HG03442 (cell line): ENCODE measurements at regions not wholly inside any gene's neighbourhood (a gene's known extent, or its start where the extent isn't known, plus 50 kb on each side); places are given as distances from the start of the nearest gene placed in this dataset.

ENCODE experiments used
- ATAC-seq: cut with Tn5 transposase; IDR thresholded peaks from one replicate; pipeline ENCODE4 v1.9.1; 2021; ENCODE audit warnings: mild to moderate bottlenecking, moderate library complexity; ENCODE audit not compliant: unreplicated experiment

GRCh38 chr2:226247289-226248275, 552.0 kb downstream of the IRS1 start:
- ATAC-seq, result no peak

- no peak for ATAC-seq
Measured at GRCh38 chr2:226234187-226234586, 565.4 kb downstream of the IRS1 start.

DNA sequence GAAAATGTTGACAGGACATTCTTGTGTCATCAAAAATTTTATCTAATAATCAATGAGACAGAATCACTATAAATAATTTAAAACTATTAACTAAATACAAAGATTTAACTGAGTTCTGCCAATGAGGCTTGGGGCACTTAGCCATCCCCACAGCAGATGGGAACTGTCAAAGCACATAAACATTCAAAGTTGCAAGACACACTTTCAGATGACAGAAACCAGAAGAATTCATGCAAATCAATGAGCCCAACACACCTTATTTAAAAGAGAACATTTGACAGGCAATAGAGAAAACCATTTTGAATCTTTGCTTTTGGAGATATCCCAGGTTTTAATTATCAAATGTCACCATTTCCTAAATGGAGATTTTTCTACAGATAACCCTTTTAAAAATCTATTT, 566.2 kb downstream of the IRS1 start:
- no peak for ATAC-seq

DNA sequence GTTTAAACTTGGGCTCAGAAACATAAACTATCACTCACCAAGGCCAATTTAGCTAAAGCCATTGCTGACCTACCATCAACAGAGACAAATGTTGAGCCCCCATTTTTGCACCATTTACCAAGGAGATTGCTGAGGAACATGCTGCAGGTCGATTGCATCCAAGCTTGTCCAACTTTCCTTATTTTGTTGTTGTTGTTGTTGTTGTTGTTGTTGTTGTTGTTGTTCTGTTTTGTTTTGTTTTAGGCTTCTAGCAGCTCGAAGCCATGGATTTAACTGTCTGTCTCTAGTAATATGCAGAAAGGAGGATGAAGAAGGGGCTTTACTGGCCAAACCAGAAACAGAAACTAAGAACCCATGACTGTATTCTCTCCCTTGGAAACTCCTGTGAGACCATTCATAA, 571.5 kb downstream of the IRS1 start:
- ATAC-seq, result no peak

- no peak for ATAC-seq
Measured at GRCh38 chr2:226227341-226227740, 572.3 kb downstream of the IRS1 start.

- ATAC-seq, result no peak
Measured at GRCh38 chr2:226223704-226224103, 575.9 kb downstream of the IRS1 start.

DNA sequence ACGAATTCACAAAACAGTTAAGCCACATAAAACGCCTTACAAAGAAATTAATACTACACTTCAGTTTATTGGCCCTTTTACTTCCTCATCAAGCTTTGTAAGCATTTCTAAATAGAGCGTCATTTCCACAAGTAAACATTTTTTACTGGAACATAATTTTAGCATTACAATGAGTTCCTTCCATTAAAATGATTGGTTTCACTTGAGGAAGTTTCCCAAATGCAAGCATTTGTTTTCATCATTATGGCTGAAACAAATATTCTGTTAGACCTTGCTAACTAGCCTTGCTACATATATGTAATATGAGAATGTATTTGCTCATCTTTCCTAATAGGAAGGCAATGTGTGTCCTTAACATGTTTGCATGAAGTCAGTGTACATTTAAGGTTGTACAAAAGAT, 579.1 kb downstream of the IRS1 start:
- no peak for ATAC-seq

DNA sequence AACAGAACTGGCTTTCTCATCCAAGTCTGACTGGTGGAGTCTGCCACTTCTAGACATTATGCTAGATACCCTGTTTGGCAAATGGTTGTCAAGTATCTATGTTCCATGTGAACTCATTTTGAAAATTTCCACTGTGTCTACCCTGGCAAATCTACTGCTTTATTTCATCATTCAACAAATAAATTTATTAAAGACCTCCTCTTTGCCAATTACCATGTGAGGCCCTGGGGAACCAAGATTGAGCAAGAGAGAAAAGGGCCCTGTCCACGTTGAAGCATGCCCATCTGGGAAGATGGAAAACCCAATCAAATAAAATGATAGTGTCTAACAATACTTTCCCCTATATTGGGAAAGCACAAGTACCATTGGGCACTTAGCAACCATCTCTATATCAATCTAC, 582.4 kb downstream of the IRS1 start:
- ATAC-seq, result no peak

- ATAC-seq, result no peak
Measured at GRCh38 chr2:226216575-226216974, 583.0 kb downstream of the IRS1 start.

- ATAC-seq, result peak; percentile 95
Measured at GRCh38 chr2:226215902-226216503, 583.6 kb downstream of the IRS1 start.

DNA sequence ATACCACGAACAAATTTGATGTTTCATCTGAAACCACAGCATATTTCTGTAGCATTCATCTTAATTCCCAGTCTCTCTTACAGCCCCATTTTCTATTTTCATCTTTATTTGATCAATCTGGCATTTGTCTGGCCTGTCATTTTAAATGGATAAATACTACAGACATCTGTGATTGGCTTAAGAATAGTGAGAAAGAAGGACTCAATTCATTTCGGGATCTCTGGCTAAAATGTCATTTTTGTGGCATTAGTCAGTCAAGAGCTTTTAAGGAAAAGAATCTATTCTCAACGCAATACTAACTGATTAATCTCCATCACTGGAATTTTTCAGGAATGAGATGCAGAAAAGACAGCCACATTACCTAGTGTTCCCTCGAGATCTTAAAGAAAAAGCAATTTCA, 585.9 kb downstream of the IRS1 start:
- no peak for ATAC-seq

GRCh38 chr2:226211439-226211838, 588.2 kb downstream of the IRS1 start:
- ATAC-seq, result no peak

DNA sequence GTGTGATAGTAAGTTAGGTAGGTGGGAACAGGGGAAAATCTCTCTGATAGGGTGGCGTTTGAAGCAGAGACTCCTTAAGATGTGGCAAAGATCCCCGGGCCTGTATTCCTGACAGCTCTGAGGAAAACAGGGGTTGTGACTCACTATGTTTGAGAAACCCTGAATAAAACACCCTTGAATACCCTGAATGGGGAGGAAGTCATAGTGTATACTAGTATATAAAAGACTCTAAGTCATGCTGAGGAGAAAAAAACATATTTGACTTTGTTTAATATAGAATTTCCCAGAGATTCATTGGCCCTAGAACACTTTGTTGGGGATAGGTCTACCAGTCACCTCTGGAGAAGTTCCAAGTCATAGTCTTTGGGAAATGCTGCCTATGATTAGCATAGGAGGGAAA, 590.9 kb downstream of the IRS1 start:
- no peak for ATAC-seq

DNA sequence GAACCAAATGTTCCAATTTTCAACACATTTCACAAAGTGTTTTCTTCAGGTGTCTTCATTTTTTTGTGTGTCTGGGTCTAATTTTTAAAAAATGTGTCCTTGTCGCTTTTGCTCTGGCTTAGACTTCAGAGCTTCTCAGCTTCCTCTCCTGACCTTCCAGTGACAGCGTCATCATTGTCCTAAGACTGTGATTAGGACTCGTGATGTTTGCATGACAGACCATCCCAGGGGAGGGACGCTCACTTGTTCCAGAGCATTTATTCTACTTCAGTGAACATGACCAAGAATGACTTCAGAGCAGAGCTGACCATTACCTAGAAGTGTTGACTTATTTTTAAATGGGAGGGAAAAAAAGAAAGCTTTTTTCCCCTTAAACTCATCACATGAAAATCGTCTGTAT, 591.9 kb downstream of the IRS1 start:
- ATAC-seq, result no peak

GRCh38 chr2:226199555-226199954, 600.1 kb downstream of the IRS1 start:
- ATAC-seq, result no peak

DNA sequence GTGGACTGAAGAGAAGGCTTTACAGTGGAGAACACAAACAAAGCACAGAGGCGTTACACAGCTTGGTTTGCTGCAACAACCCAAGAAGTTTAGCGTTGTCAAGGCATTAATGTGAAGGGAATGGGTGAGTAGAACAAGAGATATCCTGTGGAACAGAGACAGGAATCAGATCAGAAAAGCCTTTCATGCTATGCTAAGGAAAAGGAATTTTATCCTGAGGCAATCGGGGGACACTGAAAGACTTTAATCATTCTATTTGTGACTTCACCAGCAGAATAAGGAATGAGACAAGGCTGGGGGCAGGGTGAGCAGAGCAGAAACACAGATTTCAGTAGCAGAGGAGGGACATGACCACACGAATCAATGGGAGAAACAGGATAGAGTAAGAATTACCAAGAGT, 600.7 kb downstream of the IRS1 start:
- no peak for ATAC-seq

DNA sequence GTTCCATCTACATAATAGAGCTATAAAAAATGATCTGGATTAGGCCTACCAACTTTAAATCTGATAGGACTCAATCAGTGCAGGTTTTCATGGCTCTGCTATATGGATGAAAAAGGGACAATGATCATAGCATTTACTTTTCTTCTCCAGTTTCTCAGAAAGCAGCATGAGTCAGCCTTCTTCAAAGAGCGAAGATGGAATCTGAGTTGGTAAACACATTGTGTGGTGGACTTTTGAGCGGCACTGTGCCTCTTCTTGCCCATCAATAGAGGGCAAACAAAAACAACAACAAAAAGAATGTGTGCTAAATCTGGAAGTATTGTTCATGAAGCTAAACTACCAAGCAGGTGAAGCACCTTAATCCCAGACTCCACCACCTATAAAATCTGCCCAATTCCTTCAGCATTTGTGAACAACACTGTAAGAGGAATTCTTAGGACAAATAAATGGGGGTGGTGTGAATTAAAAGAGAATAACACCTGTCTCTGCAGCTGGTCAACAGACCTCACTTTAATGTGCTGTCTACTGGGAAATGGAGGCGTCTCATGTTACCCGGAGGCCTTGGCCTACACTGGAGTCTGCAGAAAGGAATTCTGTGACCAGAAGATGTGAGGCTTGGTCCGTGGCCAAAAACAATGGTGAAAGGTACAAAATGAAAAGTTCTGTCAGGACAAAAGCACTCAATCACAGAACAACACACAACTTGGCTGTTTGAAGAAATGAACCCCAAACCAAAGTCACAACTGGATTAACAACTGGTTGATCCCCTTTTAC, 609.0 kb downstream of the IRS1 start:
- ATAC-seq, result no peak

GRCh38 chr2:226189061-226189460, 610.6 kb downstream of the IRS1 start:
- ATAC-seq, result no peak

- ATAC-seq, result no peak
Measured at GRCh38 chr2:226187616-226188015, 612.0 kb downstream of the IRS1 start.

GRCh38 chr2:226187156-226187555, 612.5 kb downstream of the IRS1 start:
- ATAC-seq, result no peak

GRCh38 chr2:226185616-226186211, 613.9 kb downstream of the IRS1 start:
- no peak for ATAC-seq
